Suprapubic skin (tissue), 4 donors: ENCODE measurements at regions not wholly inside any gene's neighbourhood (a gene's known extent, or its start where the extent isn't known, plus 50 kb on each side); places are given as distances from the start of the nearest gene placed in this dataset.

ENCODE experiments used
- EP300 ChIP-seq: sonication (generic); formaldehyde crosslinking; IDR thresholded peaks from one replicate; pipeline ENCODE4 v1.6.1; 2017; ENCODE audit warnings: antibody characterized with exemption
- POLR2A ChIP-seq, 2 donors: fragments of 450-650 bp; IDR thresholded peaks; one replicate each; pipeline ENCODE4 v1.6.1; 2017; ENCODE audit warnings: antibody characterized with exemption in 2 of 2, mild to moderate bottlenecking in 2 of 2, moderate library complexity in 2 of 2
- POLR2AphosphoS5 ChIP-seq, 3 donors: sonication (generic); formaldehyde crosslinking; IDR thresholded peaks; one replicate each; pipeline ENCODE4 v1.6.1; 2017; ENCODE audit warnings: antibody characterized with exemption in 3 of 3
- TF ChIP-seq, protein P1 (sequence below), 2 donors: fragments of 200-600 bp in 1 of 2; fragments of 450-650 bp in 1 of 2; sonication (generic) in 1 of 2; IDR thresholded peaks; one replicate each; pipeline ENCODE4 v1.5.1; 2016 to 2019; ENCODE audit warnings: antibody characterized with exemption in 2 of 2, mild to moderate bottlenecking in 1 of 2, moderate library complexity in 1 of 2

DNA sequence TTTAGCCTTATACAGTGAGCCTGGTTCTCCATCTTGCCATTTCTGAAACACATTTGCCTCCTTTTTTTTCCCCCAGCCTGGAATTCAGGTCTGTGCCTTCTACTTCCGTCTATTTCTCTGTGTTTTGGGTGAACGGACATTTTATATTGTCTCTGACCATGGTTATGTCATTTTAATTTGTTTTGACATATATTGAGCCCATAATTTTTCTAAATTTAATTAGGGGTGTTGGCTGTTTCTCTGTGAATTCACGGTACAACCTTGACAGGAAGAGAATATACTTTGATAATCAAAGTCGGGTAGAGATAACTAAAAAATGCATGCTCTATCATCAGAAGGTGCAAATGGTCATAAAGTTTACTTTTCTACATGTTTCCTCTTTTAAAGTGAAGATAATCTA, 361.4 kb downstream of the VGLL3 start:
- TF ChIP-seq, protein P1, sequence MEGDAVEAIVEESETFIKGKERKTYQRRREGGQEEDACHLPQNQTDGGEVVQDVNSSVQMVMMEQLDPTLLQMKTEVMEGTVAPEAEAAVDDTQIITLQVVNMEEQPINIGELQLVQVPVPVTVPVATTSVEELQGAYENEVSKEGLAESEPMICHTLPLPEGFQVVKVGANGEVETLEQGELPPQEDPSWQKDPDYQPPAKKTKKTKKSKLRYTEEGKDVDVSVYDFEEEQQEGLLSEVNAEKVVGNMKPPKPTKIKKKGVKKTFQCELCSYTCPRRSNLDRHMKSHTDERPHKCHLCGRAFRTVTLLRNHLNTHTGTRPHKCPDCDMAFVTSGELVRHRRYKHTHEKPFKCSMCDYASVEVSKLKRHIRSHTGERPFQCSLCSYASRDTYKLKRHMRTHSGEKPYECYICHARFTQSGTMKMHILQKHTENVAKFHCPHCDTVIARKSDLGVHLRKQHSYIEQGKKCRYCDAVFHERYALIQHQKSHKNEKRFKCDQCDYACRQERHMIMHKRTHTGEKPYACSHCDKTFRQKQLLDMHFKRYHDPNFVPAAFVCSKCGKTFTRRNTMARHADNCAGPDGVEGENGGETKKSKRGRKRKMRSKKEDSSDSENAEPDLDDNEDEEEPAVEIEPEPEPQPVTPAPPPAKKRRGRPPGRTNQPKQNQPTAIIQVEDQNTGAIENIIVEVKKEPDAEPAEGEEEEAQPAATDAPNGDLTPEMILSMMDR (IDR thresholded peaks at IDR 0.05) = no peak
- TF ChIP-seq EP300 = no peak
- TF ChIP-seq POLR2A (IDR thresholded peaks at IDR 0.05) = no peak
- TF ChIP-seq POLR2AphosphoS5 (IDR thresholded peaks at IDR 0.05) = no peak
